SK-N-SH (cell line): ENCODE measurements at regions not wholly inside any gene's neighbourhood (a gene's known extent, or its start where the extent isn't known, plus 50 kb on each side); places are given as distances from the start of the nearest gene placed in this dataset.

ENCODE experiments used
- CHD2 ChIP-seq: fragments of 150-350 bp; IDR thresholded peaks from 2 replicates; pipeline ENCODE4 v1.6.1; 2018; ENCODE audit warnings: low read length; ENCODE audit not compliant: partially characterized antibody
- CTCF ChIP-seq: fragments of 200-600 bp; sonication (generic); IDR thresholded peaks from 2 replicates; pipeline ENCODE4 v1.6.1; 2017; ENCODE audit warnings: antibody characterized with exemption, mild to moderate bottlenecking, moderate library complexity
- ELF1 ChIP-seq: IDR thresholded peaks from 2 replicates; pipeline ENCODE4 v1.4.0; 2012
- EZH2phosphoT487 ChIP-seq: fragments of 200-600 bp; sonication (generic); IDR thresholded peaks from 2 replicates; pipeline ENCODE4 v1.6.1; 2017; ENCODE audit warnings: low read depth, mixed run types, mild to moderate bottlenecking, antibody characterized with exemption, moderate library complexity, borderline replicate concordance
- MXI1 ChIP-seq: IDR thresholded peaks from 2 replicates; pipeline ENCODE4 v1.6.1; 2012; ENCODE audit warnings: mild to moderate bottlenecking, low read depth, low read length, improper control_type of control experiment
- NFIC ChIP-seq: IDR thresholded peaks from 2 replicates; pipeline ENCODE4 v1.4.0; 2012; ENCODE audit warnings: borderline replicate concordance
- RAD21 ChIP-seq: IDR thresholded peaks from 2 replicates; pipeline ENCODE4 v1.6.1; 2012; ENCODE audit warnings: mild to moderate bottlenecking, low read length
- REST ChIP-seq: IDR thresholded peaks from 2 replicates; pipeline ENCODE4 v1.6.1; 2012; ENCODE audit warnings: mild to moderate bottlenecking, low read depth, low read length, moderate library complexity
- RFX5 ChIP-seq: IDR thresholded peaks from 2 replicates; pipeline ENCODE4 v1.6.1; 2012; ENCODE audit warnings: mild to moderate bottlenecking, improper control_type of control experiment, low read length
- TAF1 ChIP-seq: IDR thresholded peaks from 2 replicates; pipeline ENCODE4 v1.6.1; 2012; ENCODE audit warnings: low read depth, mild to moderate bottlenecking, low read length, moderate library complexity, borderline replicate concordance
- TEAD4 ChIP-seq: IDR thresholded peaks from 2 replicates; pipeline ENCODE4 v1.4.0; 2012; ENCODE audit warnings: mild to moderate bottlenecking, borderline replicate concordance; ENCODE audit not compliant: insufficient read depth
- TF ChIP-seq, protein P1 (sequence below): IDR thresholded peaks from 2 replicates; pipeline ENCODE4 v1.4.0; 2012; ENCODE audit warnings: low read depth, borderline replicate concordance
- TF ChIP-seq, protein P2 (sequence below): IDR thresholded peaks from 2 replicates; pipeline ENCODE4; 2012

- TF ChIP-seq CTCF (no peak), NFIC (no peak), MXI1 (no peak), TAF1 (no peak), CHD2 (no peak), REST (no peak), ELF1 (no peak), EZH2phosphoT487 (no peak), TEAD4 (no peak), RFX5 (no peak), RAD21 (no peak)
- TF ChIP-seq, protein P1, sequence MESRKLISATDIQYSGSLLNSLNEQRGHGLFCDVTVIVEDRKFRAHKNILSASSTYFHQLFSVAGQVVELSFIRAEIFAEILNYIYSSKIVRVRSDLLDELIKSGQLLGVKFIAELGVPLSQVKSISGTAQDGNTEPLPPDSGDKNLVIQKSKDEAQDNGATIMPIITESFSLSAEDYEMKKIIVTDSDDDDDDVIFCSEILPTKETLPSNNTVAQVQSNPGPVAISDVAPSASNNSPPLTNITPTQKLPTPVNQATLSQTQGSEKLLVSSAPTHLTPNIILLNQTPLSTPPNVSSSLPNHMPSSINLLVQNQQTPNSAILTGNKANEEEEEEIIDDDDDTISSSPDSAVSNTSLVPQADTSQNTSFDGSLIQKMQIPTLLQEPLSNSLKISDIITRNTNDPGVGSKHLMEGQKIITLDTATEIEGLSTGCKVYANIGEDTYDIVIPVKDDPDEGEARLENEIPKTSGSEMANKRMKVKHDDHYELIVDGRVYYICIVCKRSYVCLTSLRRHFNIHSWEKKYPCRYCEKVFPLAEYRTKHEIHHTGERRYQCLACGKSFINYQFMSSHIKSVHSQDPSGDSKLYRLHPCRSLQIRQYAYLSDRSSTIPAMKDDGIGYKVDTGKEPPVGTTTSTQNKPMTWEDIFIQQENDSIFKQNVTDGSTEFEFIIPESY, result no peak
- TF ChIP-seq, protein P2, sequence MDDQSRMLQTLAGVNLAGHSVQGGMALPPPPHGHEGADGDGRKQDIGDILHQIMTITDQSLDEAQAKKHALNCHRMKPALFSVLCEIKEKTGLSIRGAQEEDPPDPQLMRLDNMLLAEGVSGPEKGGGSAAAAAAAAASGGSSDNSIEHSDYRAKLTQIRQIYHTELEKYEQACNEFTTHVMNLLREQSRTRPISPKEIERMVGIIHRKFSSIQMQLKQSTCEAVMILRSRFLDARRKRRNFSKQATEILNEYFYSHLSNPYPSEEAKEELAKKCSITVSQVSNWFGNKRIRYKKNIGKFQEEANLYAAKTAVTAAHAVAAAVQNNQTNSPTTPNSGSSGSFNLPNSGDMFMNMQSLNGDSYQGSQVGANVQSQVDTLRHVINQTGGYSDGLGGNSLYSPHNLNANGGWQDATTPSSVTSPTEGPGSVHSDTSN, result no peak
These were observed 85.6 kb upstream of the IQSEC1 start for GRCh38 chr3:13158871-13159270.
